ENCODE measurements at regions not wholly inside any gene's neighbourhood (a gene's known extent, or its start where the extent isn't known, plus 50 kb on each side); places are given as distances from the start of the nearest gene placed in this dataset.
A peak's percentile ranks its signal among the peaks of the same experiment; 100 is the strongest.
"Not testable (repeated sequence)": the region's sequence is repeated elsewhere in the genome, so short reads cannot be mapped to it uniquely, and the experiment has no call there.

DNA sequence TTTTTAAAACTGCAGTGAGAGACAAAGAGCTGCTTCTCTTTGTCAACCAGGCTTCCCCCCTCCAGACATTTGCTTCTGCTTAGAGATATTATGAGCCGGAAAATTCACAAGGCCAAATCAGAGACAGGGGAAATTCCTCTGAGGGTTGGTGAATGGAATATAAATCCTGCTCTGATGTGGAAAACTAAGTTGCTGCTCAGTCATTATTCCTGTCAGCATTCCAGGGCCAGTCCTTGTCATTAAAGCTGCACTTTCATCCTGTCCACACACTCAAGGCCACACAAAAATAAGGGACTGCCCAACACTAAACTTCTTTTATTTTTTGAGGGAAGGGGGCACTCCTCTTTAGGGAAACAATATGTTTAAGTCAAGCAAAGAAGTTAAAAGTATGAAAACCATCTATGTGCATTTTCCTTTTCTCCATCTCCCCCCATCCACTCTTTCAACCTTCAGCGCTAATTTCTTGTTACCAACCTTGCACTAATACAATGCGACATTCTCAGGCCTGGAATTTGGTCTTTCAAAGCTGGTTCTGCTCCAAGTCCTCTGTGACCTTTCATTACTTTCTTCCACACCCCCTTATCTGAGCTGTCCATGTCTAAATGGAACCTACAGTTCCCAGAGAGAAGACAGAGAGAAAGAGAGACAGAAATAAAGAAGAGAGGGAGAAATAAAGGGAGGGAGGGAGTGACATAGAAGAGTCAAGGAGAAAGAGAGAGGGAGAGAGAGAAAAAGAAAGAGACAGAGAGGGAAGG lies 118.9 kb upstream of the S1PR3 start:
- no peak for DNase-seq (ENCODE audit: low read depth)

DNA sequence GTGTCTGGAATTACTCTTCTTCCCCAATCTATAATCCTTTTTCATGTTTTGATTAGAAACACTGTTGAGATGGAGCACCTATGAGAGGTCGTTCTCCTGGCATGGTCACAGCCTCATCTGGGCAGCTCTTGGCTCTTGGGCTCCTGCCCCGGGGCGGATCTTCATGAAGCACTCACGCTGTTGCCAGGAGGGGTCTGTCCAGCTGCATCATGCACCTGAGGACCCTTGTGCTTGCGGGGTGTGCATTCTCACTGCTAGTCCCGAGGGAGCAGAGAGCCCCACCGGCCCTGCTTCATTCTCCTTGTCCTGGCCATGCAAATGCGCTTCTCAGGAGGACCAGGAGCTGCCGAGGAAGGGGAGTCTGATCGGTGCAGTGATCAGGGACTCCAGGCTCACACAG lies 117.6 kb upstream of the S1PR3 start:
- no peak for DNase-seq (ENCODE audit: low read depth)

DNA sequence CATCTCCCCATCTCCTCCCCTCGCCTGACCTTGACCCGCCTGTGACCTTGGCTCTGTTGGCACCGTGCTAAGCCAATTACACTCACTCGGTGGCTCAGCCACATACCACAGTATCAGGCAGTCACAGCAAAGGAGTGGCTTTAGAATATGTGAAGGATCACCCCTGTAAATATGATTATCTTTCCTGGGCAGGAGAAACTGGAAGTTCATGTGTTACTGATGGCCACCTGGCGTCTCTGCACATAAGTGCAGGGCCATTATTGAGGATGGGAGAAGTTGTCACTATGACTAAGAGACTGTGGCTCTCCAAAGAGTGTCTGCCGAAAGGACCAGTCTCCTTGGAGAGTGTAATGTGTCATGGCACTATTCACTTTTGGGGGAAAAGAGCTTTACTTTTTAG lies 116.9 kb upstream of the S1PR3 start:
- DNase-seq (ENCODE audit: low read depth): no peak

DNA sequence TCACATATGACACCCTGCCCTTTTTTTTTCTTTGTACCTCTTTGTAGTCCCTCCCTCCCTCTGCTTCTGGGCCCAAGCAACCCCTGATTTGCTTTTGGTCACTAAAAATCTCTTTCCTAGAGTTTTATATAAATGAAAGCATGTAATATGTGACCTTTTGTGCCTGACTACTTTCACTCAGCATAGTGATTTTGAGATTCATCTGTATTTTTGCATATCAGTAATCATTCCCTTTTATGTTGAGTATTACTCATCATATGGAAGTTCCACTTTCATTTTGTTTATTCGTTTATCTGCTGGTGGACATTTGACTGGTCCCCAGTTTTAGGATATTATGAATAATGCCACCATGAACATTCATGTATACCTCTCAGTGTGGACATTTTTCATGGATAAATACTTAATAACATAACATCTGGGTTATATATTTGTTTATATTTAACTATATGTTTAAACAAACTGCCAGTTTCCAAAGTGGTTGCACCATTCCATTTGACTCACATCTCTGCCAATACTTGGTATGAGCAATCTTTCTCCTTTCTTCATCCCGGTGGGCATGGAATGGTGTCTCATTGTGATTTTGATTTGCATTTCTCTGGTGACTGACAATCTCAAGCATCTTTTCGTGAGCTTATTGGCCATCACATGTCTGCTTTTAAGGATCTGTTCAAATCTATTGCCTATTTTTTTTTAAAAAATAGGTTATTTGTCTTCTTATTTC lies 115.7 kb upstream of the S1PR3 start:
- DNase-seq (ENCODE audit: low read depth): no peak

DNA sequence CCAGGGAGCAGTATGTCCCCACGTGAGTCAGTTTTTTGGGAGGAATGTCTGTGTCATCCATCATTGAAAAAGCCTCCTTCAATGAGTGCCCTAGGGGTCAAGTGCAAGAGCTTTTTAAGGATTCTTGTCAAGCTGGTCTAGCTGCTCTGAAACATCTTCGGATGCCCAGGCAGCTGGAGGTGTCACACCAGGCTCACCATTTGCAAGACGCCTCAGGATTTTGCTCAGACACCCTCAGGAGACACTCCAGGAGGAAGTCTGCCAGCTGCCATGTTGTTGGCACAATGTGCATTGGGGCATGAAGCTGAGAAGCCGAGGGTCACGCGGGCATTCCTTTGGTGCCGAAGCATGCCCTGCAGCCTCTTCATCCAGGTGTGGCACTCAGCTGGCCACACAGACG lies 111.1 kb upstream of the S1PR3 start:
- DNase-seq (ENCODE audit: low read depth): no peak

DNA sequence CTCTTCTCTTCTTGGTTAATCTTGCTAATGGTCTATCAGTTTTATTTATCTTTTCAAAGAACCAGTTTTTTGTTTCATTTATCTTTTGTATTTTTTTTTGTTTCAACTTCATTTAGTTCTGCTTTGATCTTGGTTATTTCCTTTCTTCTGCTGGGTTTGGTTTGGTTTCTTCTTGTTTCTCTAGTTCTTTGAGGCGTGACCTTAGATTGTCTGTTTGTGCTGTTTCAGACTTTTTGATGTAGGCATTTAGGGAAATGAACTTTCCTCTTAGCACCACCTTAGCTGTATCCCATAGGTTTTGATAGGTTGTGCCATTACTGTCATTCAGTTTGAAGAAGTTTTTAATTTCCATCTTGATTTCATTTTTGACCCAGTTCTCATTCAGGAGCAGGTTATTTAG lies 107.0 kb upstream of the S1PR3 start:
- DNase-seq (ENCODE audit: low read depth): not testable (repeated sequence)

DNA sequence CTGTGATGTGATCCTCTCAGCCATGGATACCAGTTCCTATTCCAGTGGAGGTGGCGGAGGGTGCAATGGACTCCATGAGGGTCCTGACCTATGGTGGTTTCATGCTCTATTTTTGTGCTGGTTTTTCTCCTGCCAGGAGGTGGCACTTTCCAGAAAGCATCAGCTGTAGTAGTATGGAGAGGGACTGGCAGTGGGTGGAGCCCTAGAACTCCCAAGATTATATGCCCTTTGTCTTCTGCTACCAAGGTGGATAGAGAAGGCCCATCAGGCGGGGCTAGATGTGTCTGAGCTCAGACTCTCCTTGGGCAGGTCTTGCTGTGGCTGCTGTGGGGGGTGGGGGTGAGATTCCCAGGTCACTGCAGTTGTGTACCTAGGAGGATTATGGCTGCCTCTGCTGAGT lies 104.5 kb upstream of the S1PR3 start:
- not testable (repeated sequence) for DNase-seq (ENCODE audit: low read depth)

DNA sequence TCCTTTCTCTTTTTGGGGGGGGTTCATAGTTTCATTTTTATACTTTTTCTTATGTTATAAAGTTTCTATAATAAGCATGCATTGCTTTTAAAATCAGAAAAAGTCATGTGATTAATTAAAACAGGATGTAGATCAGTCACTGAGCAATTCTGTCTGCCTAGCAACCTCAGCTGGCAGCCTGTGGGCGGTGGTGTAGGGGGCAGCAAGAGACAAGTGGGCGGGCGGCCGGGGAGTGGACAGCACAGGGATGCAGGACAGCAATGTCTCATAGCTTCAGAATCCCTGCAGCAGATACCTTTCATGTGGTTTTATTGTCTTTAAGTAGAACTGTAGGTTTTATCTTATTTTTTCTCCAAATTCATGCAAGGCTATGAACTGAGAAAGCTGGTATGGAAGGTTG lies 101.9 kb upstream of the S1PR3 start:
- DNase-seq (ENCODE audit: low read depth): no peak

DNA sequence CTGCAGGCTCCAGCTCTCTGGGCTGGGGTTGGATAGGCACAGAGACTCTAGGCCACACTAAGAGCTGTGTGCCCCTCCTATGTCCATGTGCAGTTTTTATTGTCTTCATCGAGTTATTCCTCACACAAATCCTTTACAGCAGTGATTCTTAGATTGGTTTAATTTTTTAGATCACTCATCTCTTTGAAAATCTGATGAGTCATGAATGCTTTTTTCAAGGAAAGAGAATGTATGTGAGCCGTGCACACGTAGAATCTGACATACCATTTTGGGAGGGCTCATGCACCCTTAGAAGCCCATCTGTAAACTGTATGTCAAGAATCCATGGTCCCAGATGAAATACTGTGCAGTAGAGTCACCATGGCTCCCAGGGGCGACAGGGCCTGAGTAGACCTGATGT lies 100.7 kb upstream of the S1PR3 start:
- no peak for DNase-seq (ENCODE audit: low read depth)

DNA sequence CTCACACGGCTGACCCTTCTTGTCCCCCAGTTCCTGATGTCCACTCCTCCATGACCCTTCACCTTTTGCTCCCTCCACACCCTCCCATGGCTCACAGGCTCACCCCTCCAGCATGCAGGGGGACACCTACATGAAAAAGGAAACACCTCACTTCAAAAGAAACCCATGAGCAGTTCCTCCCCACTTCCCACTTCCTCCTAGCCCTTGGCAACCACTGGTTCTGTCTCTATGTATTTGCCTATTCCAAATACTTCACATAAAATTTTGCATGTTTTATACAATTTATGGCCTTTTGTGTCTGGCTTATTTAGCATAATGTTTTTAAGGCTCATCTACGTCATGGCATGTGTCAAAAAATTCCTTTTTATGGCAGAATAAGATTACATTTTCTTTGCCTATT lies 100.2 kb upstream of the S1PR3 start:
- DNase-seq (ENCODE audit: low read depth): no peak

DNA sequence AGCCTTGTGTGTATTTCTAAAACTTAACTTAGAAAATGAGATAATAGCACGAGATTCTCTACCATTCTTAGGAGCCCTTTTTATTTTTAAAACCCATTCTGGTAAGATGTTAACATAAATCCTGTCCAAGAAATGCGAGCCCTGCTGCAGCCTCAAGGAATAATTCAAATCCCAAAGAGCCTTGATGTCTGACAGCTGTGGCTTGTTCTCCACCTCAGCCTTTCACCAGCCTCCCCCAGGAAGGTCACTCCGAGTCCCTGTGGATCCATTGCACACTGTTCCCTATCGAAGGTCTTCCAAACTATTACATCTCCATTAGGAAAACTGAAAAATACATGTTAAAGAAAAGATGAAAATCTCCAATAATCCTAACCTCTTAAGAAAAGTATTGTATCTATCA lies 98.5 kb upstream of the S1PR3 start:
- DNase-seq (ENCODE audit: low read depth): no peak

DNA sequence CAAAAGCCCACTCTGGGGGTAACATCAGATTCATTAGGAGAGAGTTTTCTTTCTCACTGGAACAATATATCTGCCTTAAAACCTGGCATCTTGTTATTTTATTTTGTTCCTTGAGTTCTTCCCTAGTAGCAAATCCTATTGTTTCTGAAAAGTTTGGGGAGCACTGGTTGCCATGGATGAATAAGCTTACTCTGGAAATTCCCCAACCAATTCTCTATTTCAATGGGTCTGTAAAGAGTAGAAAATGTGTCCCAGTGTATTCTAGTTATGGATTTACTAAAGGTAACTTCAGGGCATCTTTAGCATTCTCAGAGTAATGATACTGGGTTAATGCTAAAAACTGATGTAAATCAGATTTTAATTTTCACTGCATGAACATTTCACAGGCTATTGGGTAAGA lies 94.2 kb upstream of the S1PR3 start:
- no peak for DNase-seq (ENCODE audit: low read depth)

DNA sequence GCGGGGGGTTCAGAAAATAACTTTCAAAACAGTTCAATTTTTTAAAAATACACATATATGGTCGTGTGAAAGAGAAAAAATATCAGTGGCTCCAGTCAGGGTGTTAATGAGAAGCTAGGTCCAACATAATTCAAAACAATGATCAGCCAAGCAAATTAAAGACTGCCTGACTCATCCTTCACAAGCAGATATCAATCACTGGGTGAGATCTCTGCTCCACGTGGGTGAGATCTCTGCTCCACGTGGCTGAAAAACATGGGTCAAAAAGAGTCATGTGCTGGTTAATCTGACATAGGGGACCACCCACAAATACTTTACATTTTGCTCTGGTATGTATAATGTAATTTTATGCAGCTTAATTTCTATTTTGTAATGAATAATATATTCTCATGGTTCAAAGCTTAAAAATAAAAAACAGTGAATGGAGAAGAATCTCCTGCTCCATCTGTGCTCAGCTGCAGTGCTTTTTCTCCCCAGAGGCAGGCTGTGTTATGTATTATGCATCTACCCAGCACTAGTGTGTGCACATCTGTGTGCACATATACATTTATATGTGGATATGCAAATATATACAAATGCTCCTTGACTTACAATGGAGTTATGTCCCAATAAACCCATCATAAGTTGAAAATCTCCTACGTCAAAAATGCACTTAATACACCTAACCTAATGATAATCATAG lies 93.1 kb upstream of the S1PR3 start:
- no peak for DNase-seq (ENCODE audit: low read depth)

DNA sequence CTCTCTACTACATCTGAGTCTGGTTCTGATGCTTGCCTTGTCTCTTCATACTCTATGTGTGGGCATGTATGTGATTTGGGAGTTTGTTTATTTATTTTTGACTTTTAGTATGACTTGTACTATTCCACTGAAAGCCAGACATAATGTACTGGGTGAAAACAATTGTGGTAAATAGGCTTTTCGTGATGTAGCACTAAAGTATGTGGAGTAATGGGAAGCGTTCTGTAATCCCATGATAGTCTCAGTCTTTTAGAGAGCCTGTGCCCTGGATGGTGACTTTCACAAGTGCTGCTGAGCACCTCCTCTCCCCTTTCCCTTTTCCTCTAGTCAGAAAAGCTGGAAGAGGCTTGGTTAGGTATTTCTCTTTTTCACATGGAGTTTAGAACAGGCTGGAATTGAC lies 85.8 kb upstream of the S1PR3 start:
- DNase-seq (ENCODE audit: low read depth): no peak

DNA sequence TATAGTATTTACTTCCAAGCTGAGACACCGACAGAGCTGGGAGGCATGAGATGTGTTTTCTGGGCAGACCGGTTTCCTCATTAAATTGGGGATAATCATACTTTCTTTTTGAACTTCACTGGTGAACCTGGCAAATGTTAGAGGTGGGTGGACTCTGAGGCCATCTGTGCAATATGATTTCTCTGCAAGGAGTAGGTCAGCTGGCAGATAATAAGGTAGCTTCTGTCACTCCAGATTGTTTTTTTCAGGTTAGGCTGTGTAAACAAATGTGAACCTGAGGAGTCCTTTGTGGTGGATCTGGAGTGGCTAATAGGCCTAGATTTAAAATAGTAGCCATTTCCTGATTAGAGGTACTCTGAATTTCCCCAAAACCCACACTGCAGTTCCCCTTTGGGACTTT lies 75.4 kb upstream of the S1PR3 start:
- no peak for DNase-seq (ENCODE audit: low read depth)

DNA sequence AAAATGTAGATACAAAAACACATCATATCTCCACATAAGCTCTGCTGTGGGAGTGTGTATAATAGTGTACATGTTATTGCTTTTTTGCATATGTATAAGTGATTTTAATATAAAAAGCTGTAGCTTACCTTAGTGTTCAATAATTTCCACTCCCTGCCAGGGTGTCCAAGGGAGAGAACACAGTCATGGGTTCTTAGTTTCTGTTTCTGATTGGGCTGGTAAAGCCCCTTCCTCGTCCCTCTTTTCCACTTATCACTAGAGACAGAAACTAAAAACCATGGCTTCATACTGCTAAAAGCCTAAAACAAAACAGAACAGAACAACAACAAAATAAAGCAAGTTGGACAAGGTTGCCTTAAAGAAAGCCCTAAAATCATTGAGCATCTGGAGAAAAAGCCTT lies 74.4 kb upstream of the S1PR3 start:
- DNase-seq (ENCODE audit: low read depth): no peak

DNA sequence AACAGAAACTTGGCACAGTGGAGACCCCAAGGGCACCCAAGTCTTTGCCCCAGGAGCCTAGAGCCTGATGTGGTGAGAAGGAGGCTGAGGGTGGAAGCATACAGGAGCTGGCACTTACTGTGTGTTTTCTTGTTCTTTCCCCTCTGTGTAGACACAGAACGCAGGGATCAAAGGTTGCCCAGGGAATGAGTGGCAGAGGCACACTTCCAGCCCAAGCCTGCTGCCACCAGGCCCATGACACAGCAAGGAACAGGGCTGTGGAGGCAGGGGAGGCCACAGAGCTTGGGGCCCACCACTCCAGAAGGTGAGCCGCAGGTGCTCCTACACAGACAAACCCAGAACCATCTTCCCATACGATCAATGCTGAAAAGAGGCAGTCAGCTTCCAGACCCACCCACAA lies 73.9 kb upstream of the S1PR3 start:
- no peak for DNase-seq (ENCODE audit: low read depth)

DNA sequence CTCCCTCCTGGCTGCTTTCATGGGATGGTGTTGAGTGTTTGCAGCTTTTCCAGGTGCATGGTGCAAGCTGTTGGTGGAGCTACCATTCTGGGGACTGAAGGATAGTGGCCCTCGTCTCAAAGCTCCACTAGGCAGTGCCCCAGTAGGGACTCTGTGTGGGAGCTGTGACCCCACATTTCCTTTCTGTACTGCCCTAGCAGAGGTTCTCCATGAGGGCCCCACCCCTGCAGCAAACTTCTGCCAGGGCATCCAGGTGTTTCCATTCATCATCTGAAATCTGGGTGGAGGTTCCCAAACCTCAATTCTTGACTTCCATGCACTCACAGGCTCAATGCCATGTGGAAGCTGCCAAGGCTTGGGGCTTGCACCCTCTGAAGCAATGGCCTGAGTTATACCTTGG lies 72.7 kb upstream of the S1PR3 start:
- DNase-seq (ENCODE audit: low read depth): not testable (repeated sequence)

DNA sequence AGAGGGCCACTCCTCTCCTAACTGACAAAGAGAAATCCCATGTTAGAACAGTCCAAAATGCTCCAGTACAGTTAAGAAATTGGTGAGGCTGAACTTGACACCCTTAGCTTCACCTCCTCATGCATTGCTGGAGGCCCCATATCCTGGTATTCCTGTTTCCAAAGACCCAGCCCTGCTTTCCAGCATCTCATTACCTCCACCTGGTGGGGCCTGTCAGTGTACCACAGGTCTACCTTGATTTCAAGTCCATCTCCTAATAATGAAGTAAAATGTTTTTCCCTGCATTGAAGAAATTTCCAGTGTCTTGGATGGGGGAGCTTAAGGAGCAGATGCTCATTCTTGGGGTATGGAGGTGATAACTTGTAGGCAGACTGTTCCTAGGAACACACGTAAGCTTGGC lies 70.6 kb upstream of the S1PR3 start:
- DNase-seq (ENCODE audit: low read depth): no peak

DNA sequence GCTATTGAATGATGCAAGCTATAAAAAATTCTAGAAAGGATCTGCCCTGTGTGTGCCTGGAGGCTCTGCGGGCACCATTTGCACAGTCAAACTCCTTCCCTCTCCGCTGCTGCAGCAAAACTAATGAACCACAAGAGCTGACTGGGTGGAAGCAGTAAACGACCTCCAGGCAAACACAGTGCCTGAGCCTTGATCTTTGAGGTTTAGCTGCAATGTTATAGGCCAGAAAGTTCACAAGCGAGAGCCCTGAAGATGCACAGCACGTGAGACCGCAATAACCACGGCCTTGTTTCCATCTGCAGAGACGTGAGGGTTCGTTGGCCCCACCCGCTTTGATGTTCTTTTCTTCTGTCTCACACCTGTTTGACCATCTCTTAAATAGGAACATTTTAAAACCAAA lies 69.2 kb upstream of the S1PR3 start:
- DNase-seq (ENCODE audit: low read depth): peak; percentile 20

DNA sequence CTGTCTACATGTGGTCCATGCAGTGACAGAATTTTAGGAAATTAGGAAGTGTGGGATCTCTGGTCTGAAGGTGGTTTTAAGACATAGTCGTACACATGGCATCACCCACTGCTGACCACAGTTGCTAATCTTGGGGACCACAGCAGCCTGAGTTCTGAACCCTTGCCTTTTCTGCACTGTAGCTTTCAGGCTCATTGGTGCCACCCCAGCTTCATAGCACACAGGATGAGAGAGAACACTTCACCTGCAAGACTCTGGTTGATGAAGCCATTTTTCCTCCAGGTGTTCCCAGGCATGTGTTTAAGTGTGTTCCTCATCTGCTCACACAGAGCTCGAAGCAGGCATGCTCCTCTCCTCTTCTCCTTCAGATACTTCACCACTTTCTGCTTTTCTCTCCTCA lies 68.2 kb upstream of the S1PR3 start:
- DNase-seq (ENCODE audit: low read depth): no peak

DNA sequence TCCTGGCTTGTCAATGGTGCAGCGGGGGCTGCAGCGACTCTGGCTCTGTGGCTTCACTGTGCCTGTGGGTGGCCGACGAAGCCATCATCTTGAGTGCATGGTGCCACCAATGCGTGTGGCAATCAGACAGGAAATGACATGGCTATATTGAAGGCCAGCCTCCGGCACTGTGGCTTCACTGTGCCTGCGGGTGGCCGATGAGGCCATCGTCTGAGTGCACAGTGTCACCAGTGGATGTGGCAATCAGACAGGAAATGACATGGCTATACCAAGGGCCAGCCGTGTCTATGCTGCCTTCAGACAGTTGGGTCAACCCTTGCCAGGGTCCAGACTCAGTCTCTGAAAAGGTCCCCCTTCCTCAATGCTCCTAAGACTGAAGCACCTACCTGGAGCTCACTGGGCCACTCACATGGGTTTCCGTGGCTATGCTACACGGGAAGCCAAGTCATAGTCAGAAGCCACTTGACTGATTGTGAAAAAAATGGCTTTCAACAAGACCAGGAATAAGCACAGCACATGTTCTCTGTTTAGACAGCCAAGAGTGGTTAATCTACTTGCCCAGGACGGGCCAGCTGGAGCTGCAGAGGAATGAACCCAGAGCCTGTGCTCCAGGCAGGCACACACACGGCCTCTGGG lies 67.5 kb upstream of the S1PR3 start:
- DNase-seq (ENCODE audit: low read depth): no peak

DNA sequence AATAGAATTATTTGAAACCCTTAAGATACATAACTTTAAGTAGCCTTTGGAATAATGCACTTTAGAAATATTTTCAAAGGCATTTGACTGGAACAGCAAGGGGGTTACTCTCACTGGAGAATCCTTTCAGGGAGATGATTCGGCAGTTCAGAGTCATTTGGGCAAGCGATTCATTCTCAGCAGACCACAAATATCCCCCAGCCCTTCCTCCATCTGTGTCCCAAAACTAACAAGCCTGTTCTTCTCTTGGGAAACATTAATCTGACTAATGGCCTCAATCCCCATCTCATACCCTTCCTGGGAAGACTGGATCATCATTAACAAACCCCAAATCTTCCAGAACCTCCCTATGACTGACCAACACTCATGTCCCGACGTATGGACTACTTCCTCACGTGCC lies 65.8 kb upstream of the S1PR3 start:
- no peak for DNase-seq (ENCODE audit: low read depth)
